ENCODE measurements at regions not wholly inside any gene's neighbourhood (a gene's known extent, or its start where the extent isn't known, plus 50 kb on each side); places are given as distances from the start of the nearest gene placed in this dataset.

DNA sequence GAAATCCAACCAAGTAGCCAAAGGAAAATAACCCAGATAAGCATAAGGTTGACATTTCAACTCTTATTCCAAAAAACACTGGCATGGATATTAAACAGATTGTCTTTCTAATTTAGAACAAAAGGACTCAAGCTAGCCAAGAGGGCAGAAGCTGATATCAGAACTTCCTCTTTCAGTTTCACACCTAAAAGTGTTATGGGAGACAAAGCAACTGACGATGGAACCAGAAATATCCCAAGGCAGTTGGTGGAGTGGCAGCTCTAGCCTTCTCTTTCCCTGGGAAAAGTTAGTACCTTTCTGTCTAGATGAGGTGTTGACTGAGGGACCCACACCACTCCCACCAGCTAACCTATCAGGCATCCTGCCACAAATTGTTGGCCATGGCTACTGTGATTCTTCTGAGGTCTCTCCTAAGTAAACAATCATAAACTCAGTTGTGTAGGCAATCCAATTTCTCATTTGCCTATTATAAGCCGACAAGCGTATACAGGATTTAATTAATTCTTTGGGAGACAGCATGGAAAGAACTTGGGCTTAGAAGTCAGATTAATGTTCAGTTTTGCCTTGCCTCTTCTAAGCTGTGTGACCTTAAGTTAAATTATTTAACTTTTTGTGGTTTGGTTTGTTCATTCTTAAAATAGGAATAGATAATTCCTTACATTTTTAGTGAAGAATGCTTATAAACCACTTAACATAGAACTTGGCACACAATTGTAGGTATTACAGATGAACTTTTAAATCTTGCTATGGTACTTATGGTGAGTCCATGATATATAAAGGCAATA, 110.9 kb upstream of the ADAMTSL1 start:
- Mint-ChIP-seq H3K4me3 (no peak overlapping the region), H3K9me3 (no peaks in the 10 kb centered on the region), H3K36me3 (no peaks in the 10 kb centered on the region), H3K4me1 (peaks cover 0 to 4% of the 10 kb centered on the region in 2 donors), H3K27ac (no peak overlapping the region), H3K27me3 (peaks cover 0 to 5% of the 10 kb centered on the region in 2 donors)
- DNase-seq (no peak), ATAC-seq (replicated peaks) (no peak)

DNA sequence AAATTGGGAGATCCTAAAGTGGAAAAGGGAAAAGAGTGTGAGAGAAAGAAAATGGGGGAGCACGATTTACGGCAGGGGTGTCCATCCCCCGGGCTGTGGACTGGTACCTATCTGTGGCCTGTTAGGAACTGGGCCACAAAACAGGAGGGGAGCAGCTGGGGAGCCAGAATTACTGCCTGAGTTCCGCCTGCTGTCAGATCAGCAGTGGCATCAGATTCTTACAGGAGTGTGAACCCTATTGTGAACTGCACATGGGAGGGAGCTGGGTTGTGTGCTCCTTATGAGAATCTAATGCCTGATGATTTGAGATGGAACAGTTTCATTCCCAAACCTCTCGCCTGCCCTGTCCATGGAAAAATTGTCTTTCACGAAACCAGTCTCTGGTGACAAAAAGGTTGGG, 108.3 kb upstream of the ADAMTSL1 start:
- no peak for DNase-seq
- H3K9me3 Mint-ChIP-seq = no peaks in the 10 kb centered on the region
- H3K27me3 Mint-ChIP-seq = peaks cover 0 to 5% of the 10 kb centered on the region in 2 donors
- H3K27ac Mint-ChIP-seq = no peak overlapping the region
- H3K4me1 Mint-ChIP-seq = peaks cover 0 to 2% of the 10 kb centered on the region in 2 donors
- no peak overlapping the region for H3K4me3 Mint-ChIP-seq
- H3K36me3 Mint-ChIP-seq = no peaks in the 10 kb centered on the region
- ATAC-seq (replicated peaks) = no peak

DNA sequence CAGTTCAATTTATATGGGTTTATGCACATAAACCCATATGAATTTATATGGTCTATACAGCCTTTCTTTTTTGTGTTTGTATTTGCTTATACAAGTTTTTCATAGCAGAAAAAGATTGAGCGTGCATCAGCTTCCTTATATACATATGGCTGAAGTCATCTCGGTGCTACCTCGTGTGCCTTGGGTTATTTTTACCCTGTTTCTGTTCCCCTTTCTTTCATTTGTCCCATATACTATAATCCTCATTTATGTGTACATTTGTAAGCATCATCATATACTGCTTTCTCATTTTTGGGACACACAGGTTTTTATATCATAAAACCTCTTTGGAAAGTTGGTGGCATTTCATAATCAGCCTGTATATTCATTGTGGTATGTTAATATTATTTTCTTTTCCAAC, 107.8 kb upstream of the ADAMTSL1 start:
- Mint-ChIP-seq H3K4me3 (no peak overlapping the region), H3K27ac (no peak overlapping the region), H3K4me1 (peaks cover 0 to 2% of the 10 kb centered on the region in 2 donors), H3K27me3 (peaks cover 0 to 5% of the 10 kb centered on the region in 2 donors), H3K36me3 (no peaks in the 10 kb centered on the region), H3K9me3 (no peaks in the 10 kb centered on the region)
- DNase-seq (no peak), ATAC-seq (replicated peaks) (peak; percentile 53 to 57)

DNA sequence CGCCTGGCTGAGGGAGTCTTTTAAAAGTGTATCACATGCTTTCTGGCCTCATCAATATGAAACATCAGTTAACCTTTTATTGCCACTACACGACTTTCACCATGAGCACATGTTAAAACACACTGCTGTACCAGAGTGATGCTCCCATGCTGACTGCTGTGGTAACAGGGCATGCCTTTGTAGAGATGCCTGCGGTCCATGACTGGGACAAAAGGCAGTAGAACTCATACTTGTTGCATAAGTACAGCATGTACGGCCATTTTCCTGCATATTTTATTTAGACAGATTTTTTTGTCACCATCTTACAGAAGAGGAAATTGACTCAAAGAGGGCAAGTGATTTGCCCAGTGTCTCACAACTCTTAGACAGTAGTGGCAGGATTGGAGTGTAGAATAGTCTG, 105.7 kb upstream of the ADAMTSL1 start:
- H3K27me3 Mint-ChIP-seq = peaks cover 0 to 5% of the 10 kb centered on the region in 2 donors
- no peaks in the 10 kb centered on the region for H3K9me3 Mint-ChIP-seq
- H3K4me3 Mint-ChIP-seq = no peak overlapping the region
- no peak overlapping the region for H3K27ac Mint-ChIP-seq
- DNase-seq (no peak), ATAC-seq (replicated peaks) (no peak)
- no peaks in the 10 kb centered on the region for H3K36me3 Mint-ChIP-seq
- H3K4me1 Mint-ChIP-seq = peaks cover 0 to 2% of the 10 kb centered on the region in 2 donors

DNA sequence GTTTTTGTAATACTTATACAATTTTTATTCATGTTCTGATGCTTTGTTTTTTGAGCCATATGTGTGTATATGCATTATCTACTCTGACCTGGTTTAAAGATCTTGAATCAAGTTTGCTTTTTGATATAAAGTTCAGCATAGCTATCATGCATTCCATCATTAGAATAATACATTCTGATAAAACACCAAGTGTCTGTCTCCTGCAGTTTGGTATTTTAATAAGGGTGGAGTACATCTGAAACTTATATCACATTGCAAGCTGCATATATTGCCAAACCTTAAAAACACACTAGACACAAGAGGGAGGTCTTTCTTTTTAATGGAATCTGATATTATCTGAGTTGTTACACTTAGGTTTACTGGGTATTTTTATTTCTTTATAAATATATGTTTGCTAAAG, 102.8 kb upstream of the ADAMTSL1 start:
- H3K36me3 Mint-ChIP-seq = no peaks in the 10 kb centered on the region
- H3K27ac Mint-ChIP-seq = no peak overlapping the region

DNA sequence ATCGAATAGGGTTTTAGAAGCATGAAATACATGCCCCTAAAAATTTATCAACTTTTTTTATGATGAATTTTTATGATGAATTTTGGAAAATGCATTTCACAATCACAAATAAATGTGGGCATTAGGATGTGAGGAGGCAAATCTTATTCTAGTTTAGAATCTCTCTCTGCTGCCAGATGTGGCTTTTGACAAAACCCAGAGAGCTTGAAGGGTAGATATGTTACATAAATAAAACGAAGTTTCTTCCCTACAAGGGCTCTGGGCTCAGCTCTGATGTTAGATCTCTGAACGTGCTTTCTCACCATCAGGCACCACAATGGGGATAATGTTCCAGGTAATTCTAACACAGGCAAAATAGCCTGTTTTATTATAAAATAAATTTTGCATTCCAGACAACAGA, 102.3 kb upstream of the ADAMTSL1 start:
- Mint-ChIP-seq H3K4me3 (no peak overlapping the region), H3K9me3 (peaks cover 1 to 4% of the 10 kb centered on the region in 2 donors), H3K27me3 (no peaks in the 10 kb centered on the region), H3K4me1 (no peaks in the 10 kb centered on the region), H3K27ac (no peak overlapping the region), H3K36me3 (no peaks in the 10 kb centered on the region)
- no peak for DNase-seq
- ATAC-seq (replicated peaks) = no peak

More for the DNA sequence above, 102.8 kb upstream of the ADAMTSL1 start:
- Mint-ChIP-seq H3K9me3 (peaks cover under 1 to 2% of the 10 kb centered on the region in 2 donors), H3K4me1 (no peaks in the 10 kb centered on the region), H3K27me3 (no peaks in the 10 kb centered on the region), H3K4me3 (no peak overlapping the region)
- ATAC-seq (replicated peaks) (no peak), DNase-seq (no peak)

DNA sequence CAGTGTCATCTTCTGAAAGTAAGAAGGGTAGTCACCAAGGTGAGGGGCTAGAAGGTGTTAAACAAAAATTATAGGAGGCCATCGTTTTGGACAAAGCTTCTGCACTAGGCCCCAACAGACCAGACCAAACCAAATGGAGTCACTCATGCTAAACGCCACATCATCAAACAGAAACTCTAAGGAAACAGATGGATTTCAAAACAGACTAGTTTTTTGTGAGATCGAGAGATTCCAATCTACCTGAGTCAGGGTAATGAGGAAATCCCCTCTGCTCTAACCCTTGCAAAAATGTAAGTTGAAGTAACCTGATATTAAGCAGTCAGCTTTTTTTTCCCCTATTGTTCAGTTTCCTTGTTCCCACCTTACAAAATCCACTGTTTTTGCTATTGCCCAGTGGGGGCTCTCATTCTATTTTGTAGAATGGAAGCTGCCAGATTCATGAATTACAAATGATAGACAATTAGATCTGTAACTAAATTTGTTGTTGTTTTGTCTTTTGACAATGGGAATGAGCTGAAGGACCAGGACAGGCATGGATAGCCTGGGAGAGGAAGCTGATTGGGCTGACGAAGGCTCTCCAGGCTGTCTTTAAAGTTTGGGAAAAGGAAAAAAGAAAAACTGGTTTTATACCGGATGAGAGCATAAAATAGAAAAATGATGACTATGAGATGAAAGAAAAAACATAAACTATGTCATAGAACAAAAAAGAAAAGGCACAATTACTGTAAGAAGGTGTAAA, 94.7 kb upstream of the ADAMTSL1 start:
- Mint-ChIP-seq H3K27me3 (no peaks in the 10 kb centered on the region), H3K9me3 (peaks cover 4 to 5% of the 10 kb centered on the region in 2 donors), H3K36me3 (no peaks in the 10 kb centered on the region), H3K4me1 (no peaks in the 10 kb centered on the region), H3K4me3 (no peak overlapping the region), H3K27ac (no peak overlapping the region)
- DNase-seq (no peak), ATAC-seq (replicated peaks) (no peak)

DNA sequence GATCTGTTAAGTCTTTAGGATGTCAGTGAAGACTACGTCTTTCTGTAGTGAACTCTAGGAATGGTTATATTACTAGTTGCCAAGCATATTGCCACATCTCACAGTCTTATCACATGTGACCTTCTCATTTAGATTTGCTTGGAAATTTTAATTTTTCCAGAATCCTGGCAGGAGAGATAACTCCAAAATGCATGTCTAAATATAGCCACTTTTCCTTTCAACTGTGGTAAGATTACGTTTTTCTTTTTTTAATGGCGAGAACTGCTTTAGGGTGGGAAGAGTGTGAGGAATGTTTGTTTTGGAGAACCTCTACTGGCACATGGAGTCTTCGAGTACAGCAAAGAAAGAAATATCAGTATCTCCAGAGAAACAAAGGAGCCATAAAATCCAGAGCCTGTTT, 91.7 kb upstream of the ADAMTSL1 start:
- peaks cover 0 to 3% of the 10 kb centered on the region in 2 donors for H3K9me3 Mint-ChIP-seq
- no peaks in the 10 kb centered on the region for H3K27me3 Mint-ChIP-seq
- H3K4me1 Mint-ChIP-seq = peaks cover 0 to 2% of the 10 kb centered on the region in 2 donors
- no peak overlapping the region for H3K4me3 Mint-ChIP-seq
- DNase-seq (no peak), ATAC-seq (replicated peaks) (no peak)
- H3K27ac Mint-ChIP-seq = no peak overlapping the region
- H3K36me3 Mint-ChIP-seq = no peaks in the 10 kb centered on the region

DNA sequence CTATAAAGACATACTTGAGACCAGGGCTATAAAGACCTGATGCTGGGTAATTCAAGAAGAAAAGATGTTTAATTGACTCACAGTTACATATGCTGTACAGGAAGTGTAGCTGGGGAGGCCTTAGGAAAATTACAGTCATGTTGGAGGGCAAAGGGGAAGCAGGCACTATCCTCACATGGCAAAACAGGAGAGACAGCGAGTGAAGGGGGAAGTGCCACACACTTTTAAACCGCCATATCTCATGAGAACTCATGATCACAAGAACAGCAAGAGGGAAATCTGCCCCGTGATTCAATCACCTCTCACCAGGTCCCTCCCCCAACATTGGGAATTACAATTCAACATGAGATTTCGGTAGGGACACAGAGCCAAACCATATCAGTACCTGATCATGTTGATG, 89.9 kb upstream of the ADAMTSL1 start:
- Mint-ChIP-seq H3K27me3 (no peaks in the 10 kb centered on the region), H3K27ac (no peak overlapping the region), H3K9me3 (no peaks in the 10 kb centered on the region), H3K4me1 (peaks cover 0 to 2% of the 10 kb centered on the region in 2 donors), H3K36me3 (no peaks in the 10 kb centered on the region), H3K4me3 (no peak overlapping the region)
- ATAC-seq (replicated peaks) (no peak), DNase-seq (no peak)

DNA sequence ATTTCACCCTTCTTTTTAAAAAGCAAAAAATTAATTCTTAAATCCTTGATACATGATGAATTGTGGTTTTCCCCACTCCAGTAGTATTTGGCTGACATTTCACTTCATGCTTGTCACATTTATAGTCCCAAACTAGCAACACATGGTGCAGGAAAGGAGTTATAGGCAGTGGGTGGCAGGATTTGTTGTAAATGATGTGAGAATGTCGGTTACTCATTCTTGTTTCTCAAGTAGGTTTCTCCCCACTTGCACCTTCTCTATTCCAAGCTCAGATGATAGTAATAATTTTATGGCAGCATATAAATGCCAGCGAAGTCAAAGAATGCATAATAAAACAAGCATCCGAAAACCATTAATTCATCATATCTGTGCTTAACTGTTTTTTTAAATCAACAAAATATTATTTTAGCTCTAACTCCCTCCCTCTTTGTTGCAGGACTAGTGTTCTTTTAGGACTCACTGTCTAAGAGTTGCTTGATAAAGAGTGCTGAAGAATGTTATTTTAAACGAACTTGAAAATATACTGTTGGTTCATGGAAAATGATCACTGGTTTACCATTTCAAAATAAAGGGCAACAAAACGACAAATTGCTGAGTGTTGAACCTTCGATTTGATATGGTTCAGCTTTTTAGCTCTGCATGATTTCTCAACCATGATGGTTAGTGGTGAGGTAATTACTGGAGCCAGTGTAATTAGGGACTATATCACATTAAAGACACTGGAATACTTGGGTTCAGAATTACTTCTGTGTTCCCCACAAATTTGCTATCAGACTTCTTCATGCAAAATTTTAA, 88.1 kb upstream of the ADAMTSL1 start:
- H3K4me1 Mint-ChIP-seq = peaks cover 0 to 2% of the 10 kb centered on the region in 2 donors
- no peaks in the 10 kb centered on the region for H3K9me3 Mint-ChIP-seq
- no peaks in the 10 kb centered on the region for H3K36me3 Mint-ChIP-seq
- H3K4me3 Mint-ChIP-seq = no peak overlapping the region
- H3K27ac Mint-ChIP-seq = no peak overlapping the region
- no peaks in the 10 kb centered on the region for H3K27me3 Mint-ChIP-seq
- ATAC-seq (replicated peaks) (no peak), DNase-seq (no peak)

DNA sequence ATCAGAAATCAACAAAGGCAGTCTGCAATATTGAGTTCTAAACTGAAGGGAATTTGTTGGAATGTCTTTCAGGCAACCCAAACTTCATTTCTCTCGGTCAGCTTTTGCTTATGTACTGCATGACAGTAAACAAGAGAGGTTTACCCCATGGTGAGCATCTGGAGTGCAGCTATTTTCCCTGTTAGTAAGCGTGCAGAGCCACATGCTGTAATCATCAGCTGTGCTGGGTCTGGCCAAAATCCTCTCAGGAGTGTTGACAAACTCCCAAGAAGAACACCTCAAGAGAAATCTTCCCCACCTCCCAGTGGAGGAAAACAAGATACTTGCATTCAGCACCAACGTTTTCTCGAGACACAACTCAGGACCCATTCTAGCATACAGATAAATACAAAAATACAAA, 83.6 kb upstream of the ADAMTSL1 start:
- Mint-ChIP-seq H3K27me3 (no peaks in the 10 kb centered on the region), H3K9me3 (no peaks in the 10 kb centered on the region), H3K27ac (no peak overlapping the region), H3K4me1 (no peaks in the 10 kb centered on the region), H3K36me3 (no peaks in the 10 kb centered on the region), H3K4me3 (no peak overlapping the region)
- no peak for ATAC-seq (replicated peaks)
- DNase-seq = no peak

DNA sequence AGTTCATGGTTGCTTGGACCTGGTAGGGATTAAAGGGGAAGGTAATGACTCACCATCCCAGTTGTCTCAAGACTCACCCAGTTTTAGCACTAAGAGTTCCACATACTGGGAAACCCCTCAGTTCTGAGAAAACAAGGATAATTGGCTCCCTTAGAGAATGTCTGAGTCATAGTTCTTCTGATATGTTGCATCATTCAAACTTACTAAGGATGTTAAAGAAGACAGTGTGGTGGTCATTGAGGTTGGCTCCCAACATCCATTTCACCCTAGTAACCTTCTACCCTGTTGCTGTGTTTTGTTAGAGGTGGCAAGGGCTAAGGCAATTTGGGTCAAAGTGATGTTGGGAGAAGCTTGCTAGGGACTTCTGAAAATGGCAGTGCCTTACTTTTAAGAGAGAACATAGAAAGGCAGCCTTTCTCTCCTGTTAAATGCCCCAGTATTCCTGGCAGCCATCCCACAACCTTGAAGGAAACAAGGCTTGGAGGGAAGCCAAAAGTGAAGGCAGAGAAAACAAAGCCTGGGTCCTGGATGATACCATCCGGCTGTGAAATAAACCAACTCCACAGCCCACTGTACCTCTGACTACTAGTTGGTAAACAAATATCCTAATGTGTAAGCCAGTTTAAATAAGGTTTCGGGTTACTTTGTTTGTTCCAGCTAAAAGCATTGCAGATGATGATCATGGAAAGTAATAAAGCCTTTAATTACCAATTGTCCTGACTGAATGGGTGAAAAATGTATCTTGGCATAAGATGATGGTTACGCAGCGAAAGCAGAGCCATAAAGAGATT, 80.4 kb upstream of the ADAMTSL1 start:
- DNase-seq = no peak
- no peak overlapping the region for H3K4me3 Mint-ChIP-seq
- H3K27ac Mint-ChIP-seq = no peak overlapping the region
- H3K9me3 Mint-ChIP-seq = no peaks in the 10 kb centered on the region
- no peaks in the 10 kb centered on the region for H3K36me3 Mint-ChIP-seq
- ATAC-seq (replicated peaks) = no peak
- no peaks in the 10 kb centered on the region for H3K4me1 Mint-ChIP-seq
- no peaks in the 10 kb centered on the region for H3K27me3 Mint-ChIP-seq

DNA sequence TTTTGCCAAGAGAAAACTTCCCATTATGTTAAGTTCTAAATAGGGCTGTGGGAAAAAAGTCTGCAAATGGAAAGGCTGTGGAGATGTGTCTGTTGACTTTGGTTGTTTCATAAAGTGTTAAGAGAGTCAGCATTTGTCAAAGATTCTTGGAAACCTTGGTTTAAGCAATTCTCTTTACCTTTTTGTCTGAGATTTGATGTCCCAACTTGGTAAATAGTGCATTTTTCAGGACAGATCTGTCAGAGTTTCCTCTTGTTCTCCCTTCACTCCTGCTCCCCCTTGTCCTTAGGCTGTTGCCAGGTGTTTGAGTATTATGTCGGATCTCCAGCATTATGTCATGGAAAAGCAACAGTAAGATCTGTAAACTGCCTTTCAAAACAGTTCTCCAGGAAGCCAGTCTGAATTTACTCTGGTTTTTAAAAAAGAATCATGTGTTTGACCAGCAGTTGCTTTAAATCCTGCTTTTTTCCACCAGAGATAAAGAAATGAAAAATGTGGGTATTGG, 79.1 kb upstream of the ADAMTSL1 start:
- DNase-seq = no peak
- no peak for ATAC-seq (replicated peaks)
- Mint-ChIP-seq H3K27me3 (no peaks in the 10 kb centered on the region), H3K4me1 (no peaks in the 10 kb centered on the region), H3K27ac (no peak overlapping the region), H3K4me3 (no peak overlapping the region), H3K9me3 (no peaks in the 10 kb centered on the region), H3K36me3 (no peaks in the 10 kb centered on the region)

All from stimulated activated naive B cell treated with anti-CD40 and anti-IgM and Interleukin-4, amounts not matched to agents 10 μg/mL and 1 μg/mL and 100 μg/mL, for 72 hours (primary cell).